ENCODE measurements at regions not wholly inside any gene's neighbourhood (a gene's known extent, or its start where the extent isn't known, plus 50 kb on each side); places are given as distances from the start of the nearest gene placed in this dataset.

GRCh38 chr9:80222466-80223169 is 650.9 kb downstream of the TLE4 start:
- H3K27ac ChIP-seq (ENCODE audit: insufficient read depth, low read length, poor library complexity, severe bottlenecking): no peak overlapping the region
- no peak for DNase-seq
- no peaks in the 10 kb centered on the region for H3K4me1 ChIP-seq (ENCODE audit: control insufficient read depth, insufficient read depth, low read length, poor library complexity, severe bottlenecking)
- H3K36me3 ChIP-seq (ENCODE audit: control insufficient read depth, insufficient read depth, low read length): no peaks in the 10 kb centered on the region
- H3K4me3 ChIP-seq (ENCODE audit: insufficient read depth, low read depth, low read length, poor library complexity, severe bottlenecking): no peak overlapping the region
- no peaks in the 10 kb centered on the region for H3K27me3 ChIP-seq (replicated peaks; ENCODE audit: control insufficient read depth, insufficient read depth, low read length, poor library complexity, severe bottlenecking)
- no peaks in the 10 kb centered on the region for H3K9me3 ChIP-seq (ENCODE audit: control insufficient read depth, low read length)

GRCh38 chr9:80218328-80218727 is 646.6 kb downstream of the TLE4 start:
- Histone ChIP-seq H3K9me3 (ENCODE audit: control insufficient read depth, low read length) (no peaks in the 10 kb centered on the region), H3K27ac (ENCODE audit: insufficient read depth, low read length, poor library complexity, severe bottlenecking) (no peak overlapping the region), H3K4me3 (ENCODE audit: insufficient read depth, low read depth, low read length, poor library complexity, severe bottlenecking) (no peak overlapping the region), H3K36me3 (ENCODE audit: control insufficient read depth, insufficient read depth, low read length) (no peaks in the 10 kb centered on the region), H3K4me1 (ENCODE audit: control insufficient read depth, insufficient read depth, low read length, poor library complexity, severe bottlenecking) (no peaks in the 10 kb centered on the region), H3K27me3 (replicated peaks; ENCODE audit: control insufficient read depth, insufficient read depth, low read length, poor library complexity, severe bottlenecking) (no peaks in the 10 kb centered on the region)
- DNase-seq: no peak

- Histone ChIP-seq H3K4me3 (ENCODE audit: insufficient read depth, low read depth, low read length, poor library complexity, severe bottlenecking) (no peak overlapping the region), H3K27ac (ENCODE audit: insufficient read depth, low read length, poor library complexity, severe bottlenecking) (no peak overlapping the region), H3K36me3 (ENCODE audit: control insufficient read depth, insufficient read depth, low read length) (no peaks in the 10 kb centered on the region), H3K27me3 (replicated peaks; ENCODE audit: control insufficient read depth, insufficient read depth, low read length, poor library complexity, severe bottlenecking) (no peaks in the 10 kb centered on the region), H3K4me1 (ENCODE audit: control insufficient read depth, insufficient read depth, low read length, poor library complexity, severe bottlenecking) (no peaks in the 10 kb centered on the region), H3K9me3 (ENCODE audit: control insufficient read depth, low read length) (no peaks in the 10 kb centered on the region)
- no peak for DNase-seq
Observed at GRCh38 chr9:80213613-80214012, 641.8 kb downstream of the TLE4 start.

GRCh38 chr9:80208696-80209095 is 636.9 kb downstream of the TLE4 start:
- H3K27me3 ChIP-seq (replicated peaks; ENCODE audit: control insufficient read depth, insufficient read depth, low read length, poor library complexity, severe bottlenecking): no peaks in the 10 kb centered on the region
- DNase-seq: no peak
- H3K9me3 ChIP-seq (ENCODE audit: control insufficient read depth, low read length): no peaks in the 10 kb centered on the region
- no peak overlapping the region for H3K27ac ChIP-seq (ENCODE audit: insufficient read depth, low read length, poor library complexity, severe bottlenecking)
- no peaks in the 10 kb centered on the region for H3K4me1 ChIP-seq (ENCODE audit: control insufficient read depth, insufficient read depth, low read length, poor library complexity, severe bottlenecking)
- no peak overlapping the region for H3K4me3 ChIP-seq (ENCODE audit: insufficient read depth, low read depth, low read length, poor library complexity, severe bottlenecking)
- no peaks in the 10 kb centered on the region for H3K36me3 ChIP-seq (ENCODE audit: control insufficient read depth, insufficient read depth, low read length)

- Histone ChIP-seq H3K27ac (ENCODE audit: insufficient read depth, low read length, poor library complexity, severe bottlenecking) (no peak overlapping the region), H3K36me3 (ENCODE audit: control insufficient read depth, insufficient read depth, low read length) (no peaks in the 10 kb centered on the region), H3K27me3 (replicated peaks; ENCODE audit: control insufficient read depth, insufficient read depth, low read length, poor library complexity, severe bottlenecking) (no peaks in the 10 kb centered on the region), H3K4me3 (ENCODE audit: insufficient read depth, low read depth, low read length, poor library complexity, severe bottlenecking) (no peak overlapping the region), H3K4me1 (ENCODE audit: control insufficient read depth, insufficient read depth, low read length, poor library complexity, severe bottlenecking) (no peaks in the 10 kb centered on the region), H3K9me3 (ENCODE audit: control insufficient read depth, low read length) (no peaks in the 10 kb centered on the region)
- no peak for DNase-seq
Observed at GRCh38 chr9:80204054-80204453, 632.3 kb downstream of the TLE4 start.

GRCh38 chr9:80197661-80198060 is 625.9 kb downstream of the TLE4 start:
- no peaks in the 10 kb centered on the region for H3K4me1 ChIP-seq (ENCODE audit: control insufficient read depth, insufficient read depth, low read length, poor library complexity, severe bottlenecking)
- H3K36me3 ChIP-seq (ENCODE audit: control insufficient read depth, insufficient read depth, low read length): no peaks in the 10 kb centered on the region
- H3K9me3 ChIP-seq (ENCODE audit: control insufficient read depth, low read length): no peaks in the 10 kb centered on the region
- H3K27me3 ChIP-seq (replicated peaks; ENCODE audit: control insufficient read depth, insufficient read depth, low read length, poor library complexity, severe bottlenecking): no peaks in the 10 kb centered on the region
- H3K27ac ChIP-seq (ENCODE audit: insufficient read depth, low read length, poor library complexity, severe bottlenecking): no peak overlapping the region
- DNase-seq: no peak
- no peak overlapping the region for H3K4me3 ChIP-seq (ENCODE audit: insufficient read depth, low read depth, low read length, poor library complexity, severe bottlenecking)

- Histone ChIP-seq H3K36me3 (ENCODE audit: control insufficient read depth, insufficient read depth, low read length) (no peaks in the 10 kb centered on the region), H3K9me3 (ENCODE audit: control insufficient read depth, low read length) (no peaks in the 10 kb centered on the region), H3K4me3 (ENCODE audit: insufficient read depth, low read depth, low read length, poor library complexity, severe bottlenecking) (no peak overlapping the region), H3K4me1 (ENCODE audit: control insufficient read depth, insufficient read depth, low read length, poor library complexity, severe bottlenecking) (no peaks in the 10 kb centered on the region), H3K27me3 (replicated peaks; ENCODE audit: control insufficient read depth, insufficient read depth, low read length, poor library complexity, severe bottlenecking) (no peaks in the 10 kb centered on the region), H3K27ac (ENCODE audit: insufficient read depth, low read length, poor library complexity, severe bottlenecking) (no peak overlapping the region)
- no peak for DNase-seq
Observed at GRCh38 chr9:80191108-80191507, 619.3 kb downstream of the TLE4 start.

- Histone ChIP-seq H3K4me3 (ENCODE audit: insufficient read depth, low read depth, low read length, poor library complexity, severe bottlenecking) (no peak overlapping the region), H3K27me3 (replicated peaks; ENCODE audit: control insufficient read depth, insufficient read depth, low read length, poor library complexity, severe bottlenecking) (no peaks in the 10 kb centered on the region), H3K9me3 (ENCODE audit: control insufficient read depth, low read length) (no peaks in the 10 kb centered on the region), H3K27ac (ENCODE audit: insufficient read depth, low read length, poor library complexity, severe bottlenecking) (no peak overlapping the region), H3K36me3 (ENCODE audit: control insufficient read depth, insufficient read depth, low read length) (no peaks in the 10 kb centered on the region), H3K4me1 (ENCODE audit: control insufficient read depth, insufficient read depth, low read length, poor library complexity, severe bottlenecking) (no peaks in the 10 kb centered on the region)
- DNase-seq: no peak
Observed at GRCh38 chr9:80188579-80188978, 616.8 kb downstream of the TLE4 start.

GRCh38 chr9:80185112-80185738 is 613.5 kb downstream of the TLE4 start:
- H3K9me3 ChIP-seq (ENCODE audit: control insufficient read depth, low read length): no peaks in the 10 kb centered on the region
- no peak for DNase-seq
- no peaks in the 10 kb centered on the region for H3K27me3 ChIP-seq (replicated peaks; ENCODE audit: control insufficient read depth, insufficient read depth, low read length, poor library complexity, severe bottlenecking)
- H3K4me3 ChIP-seq (ENCODE audit: insufficient read depth, low read depth, low read length, poor library complexity, severe bottlenecking): no peak overlapping the region
- H3K27ac ChIP-seq (ENCODE audit: insufficient read depth, low read length, poor library complexity, severe bottlenecking): no peak overlapping the region
- no peaks in the 10 kb centered on the region for H3K4me1 ChIP-seq (ENCODE audit: control insufficient read depth, insufficient read depth, low read length, poor library complexity, severe bottlenecking)
- H3K36me3 ChIP-seq (ENCODE audit: control insufficient read depth, insufficient read depth, low read length): no peaks in the 10 kb centered on the region

GRCh38 chr9:80177949-80178480 is 606.2 kb downstream of the TLE4 start:
- Histone ChIP-seq H3K27ac (ENCODE audit: insufficient read depth, low read length, poor library complexity, severe bottlenecking) (no peak overlapping the region), H3K27me3 (replicated peaks; ENCODE audit: control insufficient read depth, insufficient read depth, low read length, poor library complexity, severe bottlenecking) (no peaks in the 10 kb centered on the region), H3K4me3 (ENCODE audit: insufficient read depth, low read depth, low read length, poor library complexity, severe bottlenecking) (no peak overlapping the region), H3K4me1 (ENCODE audit: control insufficient read depth, insufficient read depth, low read length, poor library complexity, severe bottlenecking) (no peaks in the 10 kb centered on the region), H3K9me3 (ENCODE audit: control insufficient read depth, low read length) (no peaks in the 10 kb centered on the region), H3K36me3 (ENCODE audit: control insufficient read depth, insufficient read depth, low read length) (no peaks in the 10 kb centered on the region)
- DNase-seq: no peak
